Astrocyte (in vitro differentiated cells and primary cell): ENCODE measurements at regions not wholly inside any gene's neighbourhood (a gene's known extent, or its start where the extent isn't known, plus 50 kb on each side); places are given as distances from the start of the nearest gene placed in this dataset.

Experiments used
- EZH2 ChIP-seq: IDR thresholded peaks from 2 replicates; pipeline ENCODE4 v1.6.1; 2012; ENCODE audit warnings: mild to moderate bottlenecking, low read length, inconsistent platforms; ENCODE audit not compliant: insufficient read depth
- TF ChIP-seq, protein P1 (sequence below): IDR thresholded peaks from 2 replicates; pipeline ENCODE4 v1.5.1; 2011; ENCODE audit warnings: low read depth, mild to moderate bottlenecking, inconsistent platforms, low read length, moderate library complexity; ENCODE audit not compliant: insufficient read depth

- TF ChIP-seq, protein P1, sequence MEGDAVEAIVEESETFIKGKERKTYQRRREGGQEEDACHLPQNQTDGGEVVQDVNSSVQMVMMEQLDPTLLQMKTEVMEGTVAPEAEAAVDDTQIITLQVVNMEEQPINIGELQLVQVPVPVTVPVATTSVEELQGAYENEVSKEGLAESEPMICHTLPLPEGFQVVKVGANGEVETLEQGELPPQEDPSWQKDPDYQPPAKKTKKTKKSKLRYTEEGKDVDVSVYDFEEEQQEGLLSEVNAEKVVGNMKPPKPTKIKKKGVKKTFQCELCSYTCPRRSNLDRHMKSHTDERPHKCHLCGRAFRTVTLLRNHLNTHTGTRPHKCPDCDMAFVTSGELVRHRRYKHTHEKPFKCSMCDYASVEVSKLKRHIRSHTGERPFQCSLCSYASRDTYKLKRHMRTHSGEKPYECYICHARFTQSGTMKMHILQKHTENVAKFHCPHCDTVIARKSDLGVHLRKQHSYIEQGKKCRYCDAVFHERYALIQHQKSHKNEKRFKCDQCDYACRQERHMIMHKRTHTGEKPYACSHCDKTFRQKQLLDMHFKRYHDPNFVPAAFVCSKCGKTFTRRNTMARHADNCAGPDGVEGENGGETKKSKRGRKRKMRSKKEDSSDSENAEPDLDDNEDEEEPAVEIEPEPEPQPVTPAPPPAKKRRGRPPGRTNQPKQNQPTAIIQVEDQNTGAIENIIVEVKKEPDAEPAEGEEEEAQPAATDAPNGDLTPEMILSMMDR = no peak
- TF ChIP-seq EZH2 = no peak
These were observed 292.6 kb upstream of the IRX3 start for GRCh38 chr16:54579106-54579728.
